ENCODE measurements at regions not wholly inside any gene's neighbourhood (a gene's known extent, or its start where the extent isn't known, plus 50 kb on each side); places are given as distances from the start of the nearest gene placed in this dataset.

- DNase-seq (ENCODE audit: low spot score) (no peak), ATAC-seq (ENCODE audit: low FRiP score) (no peak)
- no peak for TF ChIP-seq CTCF (IDR thresholded peaks at IDR 0.05)
Measured at GRCh38 chr20:39800111-39800510, 838.0 kb downstream of the DHX35 start.

- no peak for DNase-seq (ENCODE audit: low spot score)
- no peak for TF ChIP-seq CTCF (IDR thresholded peaks at IDR 0.05)
Measured at GRCh38 chr20:39799366-39799965, 837.3 kb downstream of the DHX35 start.

GRCh38 chr20:39795401-39796272 is 833.5 kb downstream of the DHX35 start:
- no peak for DNase-seq (ENCODE audit: low spot score)
- ATAC-seq (ENCODE audit: low FRiP score), result no peak
- TF ChIP-seq CTCF (IDR thresholded peaks at IDR 0.05), result no peak

More at GRCh38 chr20:39799366-39799965, 837.3 kb downstream of the DHX35 start:
- ATAC-seq (ENCODE audit: low FRiP score), result no peak

- no peak for TF ChIP-seq CTCF (IDR thresholded peaks at IDR 0.05)
- no peak for ATAC-seq (ENCODE audit: low FRiP score)
- no peak for DNase-seq (ENCODE audit: low spot score)
Measured at GRCh38 chr20:39792334-39792733, 830.2 kb downstream of the DHX35 start.

- DNase-seq (ENCODE audit: low spot score), result no peak
- TF ChIP-seq CTCF (IDR thresholded peaks at IDR 0.05), result no peak
- ATAC-seq (ENCODE audit: low FRiP score), result no peak
Measured at GRCh38 chr20:39789411-39789810, 827.3 kb downstream of the DHX35 start.

- no peak for DNase-seq (ENCODE audit: low spot score)
- no peak for ATAC-seq (ENCODE audit: low FRiP score)
- no peak for TF ChIP-seq CTCF (IDR thresholded peaks at IDR 0.05)
Measured at GRCh38 chr20:39785252-39785917, 823.2 kb downstream of the DHX35 start.

Data from omental fat pad (tissue), 3 donors.